Amniotic stem cell (primary cell): ENCODE measurements at regions not wholly inside any gene's neighbourhood (a gene's known extent, or its start where the extent isn't known, plus 50 kb on each side); places are given as distances from the start of the nearest gene placed in this dataset.
"Not testable (repeated sequence)": the region's sequence is repeated elsewhere in the genome, so short reads cannot be mapped to it uniquely, and the experiment has no call there.

Experiments
- DNase-seq: peaks from one replicate; lab custom pipeline; 2025; lab: John Stamatoyannopoulos, UW

DNA sequence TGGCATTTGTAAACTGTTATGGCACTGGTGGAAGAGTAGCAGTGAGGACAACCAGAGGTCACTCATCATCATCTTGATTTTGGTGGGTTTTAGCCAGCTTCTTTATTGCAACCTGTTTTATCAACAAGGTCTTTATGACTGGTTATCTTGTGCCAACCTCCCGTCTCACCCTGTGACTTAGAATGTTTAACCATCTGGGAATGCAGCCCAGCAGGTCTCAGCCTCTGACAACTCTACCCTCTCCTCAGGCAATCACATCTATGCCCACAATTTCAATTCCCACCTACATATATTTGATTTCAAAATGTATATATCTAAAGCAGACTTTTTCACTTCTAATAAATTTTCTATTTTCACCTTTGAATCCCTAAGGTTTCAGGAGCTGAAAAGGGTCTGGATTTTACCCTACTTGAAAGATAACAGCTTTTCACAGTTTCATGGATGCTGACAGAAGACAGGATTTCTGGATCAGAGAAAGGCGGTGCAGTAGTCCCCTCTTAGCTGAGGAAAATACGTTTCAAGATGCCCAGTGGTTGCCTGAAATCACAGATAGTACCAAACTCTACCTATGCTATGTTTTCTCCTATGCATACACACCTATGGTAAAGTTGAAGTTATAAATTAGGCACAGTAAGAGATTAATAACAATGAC, 1171.8 kb downstream of the DIAPH3 start:
- DNase-seq = no peak

DNA sequence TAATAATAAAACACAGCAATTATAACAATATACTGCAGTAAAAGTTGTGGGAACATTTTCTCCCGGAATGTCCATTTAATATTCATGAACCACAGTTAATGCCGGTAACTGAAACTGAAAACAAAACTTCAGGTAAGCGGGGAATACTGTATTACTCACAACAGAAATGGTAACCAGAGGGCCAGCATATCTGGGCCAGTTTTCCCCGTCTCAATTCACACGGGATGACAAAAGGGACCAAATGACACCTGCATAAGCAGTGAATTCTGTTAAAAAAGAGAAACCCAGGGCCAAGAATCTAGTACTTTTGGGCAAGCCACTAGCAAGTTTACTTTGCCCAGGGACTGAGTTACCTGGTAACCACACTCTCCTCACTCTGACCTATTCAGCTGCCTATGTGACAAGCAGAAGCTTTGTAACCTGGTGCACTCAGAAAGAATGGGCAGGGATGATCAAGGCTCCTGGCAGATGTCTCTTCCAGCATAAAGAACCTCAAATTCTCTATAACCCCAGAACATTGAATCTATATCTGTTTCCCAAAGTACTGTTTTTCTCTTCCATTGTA, 1171.2 kb downstream of the DIAPH3 start:
- no peak for DNase-seq

DNA sequence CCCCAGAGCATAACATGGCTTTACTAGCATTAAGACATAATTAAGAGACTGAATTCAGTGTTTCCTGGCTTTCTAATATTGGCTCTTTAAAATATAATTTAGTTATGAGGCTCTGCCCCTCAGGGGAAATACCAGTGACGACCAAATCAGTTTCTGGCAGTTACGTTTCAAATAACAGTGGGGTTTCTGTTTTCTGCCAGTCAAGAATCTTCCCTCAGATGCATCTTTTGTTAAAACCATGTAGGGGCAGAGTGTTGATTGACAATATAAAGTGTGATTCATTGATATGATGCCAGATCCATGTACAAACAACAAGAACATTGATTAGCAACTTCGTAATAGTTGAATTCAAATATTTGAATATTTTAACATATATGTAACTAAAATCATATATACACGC, 1169.7 kb downstream of the DIAPH3 start:
- DNase-seq = no peak

DNA sequence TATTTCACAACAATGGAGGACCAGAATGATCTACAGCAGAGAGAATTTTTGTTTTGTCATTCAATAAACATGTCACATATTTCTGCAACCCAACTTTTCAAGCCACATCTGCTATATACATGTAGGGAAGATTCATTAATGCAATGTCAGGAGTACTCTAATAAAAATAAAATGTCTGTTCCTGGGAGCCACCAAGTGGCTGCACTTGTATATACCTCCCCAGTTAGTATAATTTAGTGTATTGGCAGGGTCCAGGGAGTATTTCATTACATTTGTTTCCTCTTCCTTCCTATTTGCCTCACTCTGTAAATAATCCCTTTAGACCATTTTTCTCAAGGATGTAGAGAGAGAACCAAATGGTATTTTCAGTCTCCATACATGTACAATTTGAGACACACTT, 1169.0 kb downstream of the DIAPH3 start:
- no peak for DNase-seq

DNA sequence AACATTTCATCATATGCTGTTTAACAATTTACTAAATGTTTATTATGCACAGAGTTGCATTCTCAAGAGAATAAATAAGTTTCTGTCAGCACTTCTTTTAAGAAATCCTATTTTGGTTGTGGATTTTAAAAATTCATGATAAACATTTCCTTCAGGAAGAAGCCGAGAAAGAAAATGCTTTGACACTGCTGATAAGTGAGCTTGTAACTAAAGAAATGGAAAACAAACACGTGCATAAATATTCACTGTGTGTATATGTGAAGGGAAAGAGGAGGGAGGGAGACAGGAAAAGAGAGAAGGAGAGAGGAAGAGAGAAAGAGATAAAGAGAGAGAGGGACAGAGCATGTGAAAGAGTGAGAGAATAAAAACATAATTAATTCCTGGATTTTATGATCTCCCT, 1165.0 kb downstream of the DIAPH3 start:
- no peak for DNase-seq

DNA sequence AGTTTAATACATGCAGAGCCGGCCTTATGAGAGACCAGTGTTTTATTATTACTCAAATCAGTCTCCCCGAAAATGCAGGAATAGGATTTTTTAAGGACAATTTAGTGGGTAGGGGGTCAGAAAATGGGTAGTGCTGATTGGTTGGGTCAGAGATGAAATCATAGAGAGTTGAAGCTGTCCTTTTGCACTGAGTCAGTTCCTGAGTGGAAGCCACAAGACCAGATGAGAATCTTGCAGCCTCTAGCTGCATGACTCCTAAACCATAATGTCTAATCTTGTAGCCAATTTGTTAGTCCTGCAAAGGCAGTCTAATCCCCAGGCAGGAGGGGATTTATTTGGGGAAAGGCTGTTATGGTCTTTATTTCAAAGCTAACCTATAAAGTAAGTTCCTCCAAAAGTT, 1163.9 kb downstream of the DIAPH3 start:
- no peak for DNase-seq

DNA sequence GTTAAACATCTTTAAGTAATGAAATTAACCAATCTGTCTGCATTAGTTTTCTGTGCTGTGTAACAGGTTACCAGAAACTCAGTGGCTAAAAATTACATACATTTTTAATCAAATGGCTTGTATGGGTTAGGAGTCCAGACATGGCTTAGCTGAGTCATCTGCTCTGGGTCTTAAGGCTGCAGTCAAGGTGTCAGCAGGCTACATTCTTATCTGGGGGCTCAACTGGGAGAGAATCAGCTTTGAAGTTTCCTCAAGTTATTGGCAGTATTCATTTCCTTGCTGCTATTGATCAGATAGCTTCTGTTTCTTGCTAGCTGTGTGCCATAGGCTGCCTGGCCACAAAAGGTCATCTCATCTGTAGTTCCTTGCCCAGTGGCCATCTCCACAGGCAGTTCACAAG, 1163.0 kb downstream of the DIAPH3 start:
- DNase-seq = no peak

DNA sequence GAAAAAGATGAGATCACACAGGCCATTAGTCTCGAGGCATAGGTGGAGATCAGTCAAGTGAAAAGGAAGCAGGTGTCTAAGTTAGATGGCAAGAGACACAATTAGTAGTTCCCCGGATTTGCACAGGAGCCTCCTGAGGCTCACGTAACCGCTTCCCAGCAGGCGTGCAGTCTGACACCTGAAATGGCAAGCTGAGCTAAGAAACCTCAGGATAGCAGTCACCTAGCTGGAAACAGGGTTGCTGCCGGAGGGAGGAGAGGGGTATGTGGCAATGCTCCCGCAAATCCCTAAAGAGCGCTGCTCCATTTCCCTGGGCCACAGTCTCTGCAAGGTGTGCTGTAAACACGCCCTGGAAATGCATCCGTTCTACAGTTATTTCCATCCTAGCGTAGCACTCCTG, 1151.0 kb downstream of the DIAPH3 start:
- no peak for DNase-seq

DNA sequence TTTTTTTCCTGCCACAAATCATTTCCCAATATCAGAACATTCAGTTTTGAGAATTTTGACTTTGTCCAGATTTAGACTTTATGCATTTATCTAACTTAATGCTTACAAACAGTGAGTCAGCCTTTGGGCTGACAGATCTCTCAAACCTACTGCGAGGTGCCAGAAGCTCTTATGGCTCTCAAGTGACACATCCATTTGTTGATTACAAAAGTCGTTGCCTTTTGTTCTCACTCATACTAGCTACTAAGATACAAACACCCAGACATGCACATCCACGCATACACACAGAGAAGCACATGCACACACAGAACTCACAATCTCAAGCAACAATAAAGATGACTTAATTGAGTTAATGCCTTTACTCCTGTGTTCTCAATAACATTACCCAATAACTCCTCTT, 1147.5 kb downstream of the DIAPH3 start:
- DNase-seq = no peak

DNA sequence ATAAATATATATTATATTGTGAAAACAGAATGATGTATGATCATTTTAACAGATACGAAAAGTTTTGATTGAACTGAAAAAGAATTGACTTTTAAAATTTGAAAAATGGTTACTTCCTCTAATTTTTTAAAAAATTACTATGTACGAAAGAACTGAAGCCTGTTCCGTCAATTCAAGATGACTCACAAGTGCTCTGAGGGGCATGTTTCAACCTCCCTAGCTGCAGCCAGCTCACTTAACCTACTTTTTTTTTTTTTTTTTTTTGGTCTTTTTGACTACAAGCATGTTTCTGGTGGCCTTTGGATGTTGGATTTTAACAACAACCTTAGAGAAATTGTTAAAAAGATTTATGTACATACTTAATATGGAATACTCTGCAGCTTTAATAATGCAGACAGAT, 1139.3 kb downstream of the DIAPH3 start:
- DNase-seq = no peak

DNA sequence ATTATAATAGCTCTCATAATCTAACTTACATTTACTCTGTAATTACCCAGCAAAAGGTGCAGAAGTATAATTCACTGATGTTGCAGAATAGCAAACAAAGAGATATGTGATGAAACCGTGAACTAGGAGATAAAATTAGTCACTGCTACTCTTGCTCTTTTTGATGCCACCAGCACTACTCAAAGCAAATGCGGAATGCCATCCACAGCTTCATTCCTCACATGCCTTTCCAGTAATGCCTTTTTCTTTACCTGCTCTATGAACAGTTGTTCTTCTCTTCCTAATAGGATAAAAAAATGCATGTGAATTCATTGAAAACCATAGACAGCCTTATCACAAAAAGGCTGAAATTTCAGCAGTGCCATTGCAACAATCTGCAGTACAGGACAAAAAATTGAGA, 1129.5 kb downstream of the DIAPH3 start:
- DNase-seq = no peak

DNA sequence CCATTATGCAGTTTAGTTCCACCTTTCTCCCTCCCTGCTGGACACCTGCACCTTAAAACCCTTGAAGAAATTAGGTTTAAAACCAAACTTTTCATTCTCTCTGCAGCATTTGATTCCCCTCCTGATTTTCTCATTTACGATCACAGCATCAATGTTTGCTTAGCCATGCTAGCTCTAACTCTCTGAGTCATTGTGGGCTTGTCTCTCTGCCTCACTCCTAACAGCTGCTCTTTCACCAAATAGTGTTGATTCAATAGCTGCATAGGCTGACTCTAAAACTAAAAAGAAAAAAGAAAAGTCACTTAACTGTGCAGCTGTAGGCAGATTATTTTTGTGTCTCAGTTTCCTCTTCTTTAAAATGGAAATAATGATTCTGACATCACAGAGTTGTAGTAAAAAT, 1124.9 kb downstream of the DIAPH3 start:
- no peak for DNase-seq

DNA sequence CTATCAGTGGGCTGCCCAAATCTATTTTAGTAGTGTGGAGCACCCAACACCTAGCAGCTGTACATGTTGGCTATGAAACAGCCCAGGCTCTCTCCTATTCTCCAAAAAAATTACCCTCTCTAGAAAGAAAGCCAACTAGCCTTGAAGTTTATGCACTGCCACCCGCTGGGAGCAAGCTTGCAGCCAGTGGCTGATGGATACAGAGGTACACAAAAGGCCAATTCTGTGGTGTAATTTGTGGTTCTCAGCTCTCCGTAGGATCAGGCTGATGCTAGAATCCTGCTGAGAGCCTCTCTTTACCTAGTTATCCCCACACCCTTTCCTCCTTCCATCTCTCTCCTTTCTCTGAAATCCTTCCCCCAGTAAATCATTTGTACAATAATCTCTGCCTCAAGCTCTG, 1120.7 kb downstream of the DIAPH3 start:
- DNase-seq = no peak

DNA sequence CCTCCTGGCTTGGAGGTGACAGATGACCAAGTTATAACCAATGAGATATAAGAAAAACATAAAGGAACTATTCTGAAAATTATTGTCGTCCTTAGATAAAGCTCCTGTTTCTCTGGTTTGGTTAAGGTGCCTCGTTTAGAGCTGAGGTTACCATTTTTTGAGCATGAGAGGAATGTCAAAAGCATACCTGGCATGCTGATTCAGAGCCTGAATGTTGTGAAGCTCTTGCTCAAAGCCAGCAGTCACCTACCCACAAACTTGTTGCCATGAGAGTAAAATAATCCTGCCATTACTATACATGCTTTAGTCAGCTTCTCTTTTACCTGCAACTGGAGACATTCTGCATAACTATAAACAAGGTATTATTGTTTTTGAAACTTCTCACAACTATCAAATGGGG, 1116.2 kb downstream of the DIAPH3 start:
- DNase-seq = no peak

DNA sequence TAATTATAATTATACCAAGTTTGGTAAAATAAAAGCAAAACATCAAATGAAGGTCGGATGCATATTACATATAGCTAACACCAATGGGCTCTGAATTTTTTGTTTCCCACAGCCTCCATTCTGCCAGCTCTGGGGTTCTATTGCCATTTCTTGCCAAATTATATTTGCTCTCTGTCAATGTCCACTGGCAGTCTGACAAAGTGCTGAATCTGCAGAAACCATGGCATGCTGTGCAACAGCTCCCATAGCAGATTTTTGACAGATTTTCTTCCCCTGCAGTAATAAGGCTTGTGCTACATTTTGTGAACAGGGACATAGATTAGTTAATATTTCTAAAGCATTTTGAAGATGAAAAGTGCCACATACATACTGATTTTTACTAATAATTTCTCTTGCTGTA, 1102.1 kb downstream of the DIAPH3 start:
- DNase-seq = no peak

DNA sequence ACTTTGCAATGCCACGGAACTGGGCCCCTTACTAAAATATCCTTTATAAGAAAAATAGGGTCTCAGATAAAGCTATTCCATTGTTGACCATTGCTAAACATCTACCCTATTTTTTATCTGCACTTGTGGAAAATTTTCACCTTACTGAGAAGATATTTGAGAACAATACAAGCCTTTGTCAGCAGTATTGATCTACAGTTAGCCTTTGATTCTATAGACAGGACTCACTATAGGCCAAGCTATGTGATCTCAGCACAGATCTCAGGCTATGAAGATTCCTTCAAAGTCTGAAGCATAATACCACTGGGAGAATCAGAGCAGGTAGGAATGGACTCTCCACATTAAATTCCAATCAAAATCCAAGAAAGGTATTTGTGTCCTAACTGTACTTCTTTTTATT, 1099.7 kb downstream of the DIAPH3 start:
- DNase-seq = no peak

DNA sequence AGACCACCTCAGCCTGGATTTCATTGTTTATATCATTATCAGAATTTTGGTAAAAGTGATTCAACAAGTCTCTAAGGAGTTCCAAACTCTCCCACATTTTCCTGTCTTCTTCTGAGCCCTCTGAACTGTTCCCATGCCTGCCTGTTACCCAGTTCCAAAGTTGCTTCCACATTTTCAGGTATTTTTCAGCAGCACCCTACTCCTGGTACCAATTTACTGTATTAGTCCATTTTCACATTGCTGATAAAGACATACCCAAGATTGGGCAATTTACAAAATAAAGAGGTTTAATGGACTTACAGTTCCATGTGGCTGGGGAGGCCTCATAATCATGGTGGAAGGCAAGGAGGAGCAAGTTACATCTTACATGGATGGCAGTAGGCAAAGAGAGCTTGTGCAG, 1087.3 kb downstream of the DIAPH3 start:
- DNase-seq = not testable (repeated sequence)

DNA sequence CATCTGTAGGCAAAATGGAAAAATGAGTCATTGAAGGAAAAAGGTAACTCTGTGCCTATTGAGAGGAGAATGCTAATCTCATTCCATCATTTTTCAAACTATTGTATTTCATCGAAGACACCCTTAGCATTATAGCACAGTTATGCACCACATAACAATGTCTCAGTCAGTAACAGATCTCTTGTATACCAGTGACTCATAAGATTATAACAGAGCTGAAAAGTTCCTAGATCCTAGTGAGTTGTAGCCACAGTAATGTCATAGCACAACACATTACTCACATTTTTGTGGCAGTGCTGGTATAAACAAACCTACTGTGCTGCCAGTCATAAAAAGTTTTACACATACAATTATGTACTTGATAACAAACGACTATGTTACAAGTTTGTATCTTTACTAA, 1077.6 kb downstream of the DIAPH3 start:
- no peak for DNase-seq

DNA sequence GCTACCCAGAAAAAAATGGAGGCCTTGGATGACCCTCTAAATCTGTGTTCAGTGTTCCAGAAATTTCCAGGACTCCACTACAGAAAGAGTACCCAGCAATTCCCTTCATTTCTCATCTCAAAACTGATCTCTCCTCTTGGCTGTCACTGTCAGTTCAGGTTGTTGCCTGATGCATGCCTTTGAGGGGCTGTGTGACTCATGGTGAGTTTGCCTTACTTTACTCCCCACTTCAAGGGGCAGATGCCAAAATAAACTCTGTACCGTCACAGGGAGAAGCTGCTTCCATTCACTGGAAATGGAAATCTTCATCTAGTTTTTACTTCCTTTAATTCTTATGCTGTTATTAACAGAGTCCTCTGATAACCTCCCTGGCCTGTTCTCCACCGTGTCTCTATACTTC, 1075.0 kb downstream of the DIAPH3 start:
- no peak for DNase-seq

DNA sequence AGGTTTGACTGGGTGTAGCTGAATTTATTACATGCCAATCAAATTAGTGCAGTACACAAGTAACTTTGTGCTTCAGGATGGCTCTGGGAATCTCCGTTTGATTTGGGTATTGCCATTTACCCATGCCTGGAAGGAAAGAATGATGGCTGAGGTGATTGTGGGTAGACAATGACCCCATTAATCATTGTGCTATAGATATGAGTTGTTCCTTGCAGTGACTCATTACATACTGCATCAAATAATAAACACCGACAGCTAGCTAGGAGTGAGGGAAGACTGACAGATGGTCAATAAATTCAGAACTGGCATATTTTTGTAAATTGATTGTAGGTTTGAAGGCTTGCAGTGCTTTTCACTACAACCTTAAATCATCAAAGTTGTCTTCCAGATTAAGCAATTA, 1069.5 kb downstream of the DIAPH3 start:
- no peak for DNase-seq

DNA sequence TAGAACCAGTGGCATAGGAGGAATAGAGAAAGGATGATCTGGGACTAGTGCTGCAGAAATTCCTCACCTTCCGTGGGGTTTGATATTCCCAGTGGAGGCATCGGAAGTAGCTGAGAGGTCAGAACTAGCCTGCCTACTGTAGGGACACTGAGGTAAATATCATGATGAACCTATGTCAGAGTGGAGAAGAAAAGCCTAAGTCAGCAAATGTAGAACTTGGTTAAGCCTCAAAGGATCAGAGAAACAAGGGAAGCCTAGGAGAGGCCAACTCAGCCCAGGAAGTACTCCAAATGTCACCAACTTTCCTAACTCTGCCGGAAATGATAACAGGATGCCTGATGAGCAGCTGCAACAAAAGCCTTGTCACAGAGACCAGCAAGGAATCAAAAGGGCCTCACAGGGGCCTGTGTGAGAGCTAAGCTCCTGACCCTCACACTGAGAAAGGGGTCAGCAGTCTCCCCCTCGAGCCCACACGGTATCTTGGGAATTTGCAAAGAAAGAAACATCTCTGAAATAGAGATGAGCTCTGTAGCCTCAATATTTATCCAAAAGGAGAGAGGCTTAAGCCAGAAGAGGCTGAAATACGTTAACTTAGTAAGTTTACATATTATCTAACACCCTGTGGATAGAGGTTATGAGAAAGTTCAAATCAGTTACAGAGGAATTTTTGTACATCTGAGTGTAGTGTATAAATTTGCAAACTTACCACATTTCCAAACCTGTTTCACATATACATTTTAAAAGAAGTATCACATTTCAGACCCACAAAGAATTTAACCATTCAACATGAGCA, 1064.3 kb downstream of the DIAPH3 start:
- no peak for DNase-seq

DNA sequence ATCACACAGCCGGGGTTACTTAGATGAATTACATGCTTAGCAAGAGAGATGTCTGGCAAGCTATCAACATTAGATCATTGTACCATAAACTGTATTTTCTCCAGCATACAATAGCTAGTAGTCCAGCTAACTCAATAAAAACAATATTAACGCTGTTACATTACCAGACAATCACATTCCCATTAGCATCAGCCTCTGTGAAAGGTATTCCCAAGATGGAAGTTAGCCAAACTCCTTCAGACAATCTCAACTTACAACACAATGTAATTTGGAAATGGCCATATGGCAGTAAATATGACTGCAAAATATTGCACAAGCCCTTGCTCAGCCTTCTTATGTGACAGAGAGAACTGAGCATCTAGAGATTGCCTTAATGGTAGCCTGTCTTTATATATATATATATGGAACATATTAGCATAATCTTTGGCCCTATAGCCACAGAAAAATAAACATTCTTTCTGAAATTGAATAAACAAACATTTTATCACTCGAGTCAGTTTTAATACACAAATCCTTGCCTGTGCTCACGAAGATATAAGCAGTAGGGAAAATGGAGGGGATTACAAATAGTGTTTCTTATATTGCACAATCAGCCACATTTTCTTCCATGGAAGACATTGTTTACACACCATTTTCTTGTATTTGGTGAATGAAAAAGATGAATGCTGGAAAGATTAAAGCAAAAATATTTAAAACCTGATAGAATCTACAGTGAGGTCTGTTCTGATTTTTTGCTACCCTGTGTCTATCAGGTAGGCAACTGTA, 1060.5 kb downstream of the DIAPH3 start:
- no peak for DNase-seq

DNA sequence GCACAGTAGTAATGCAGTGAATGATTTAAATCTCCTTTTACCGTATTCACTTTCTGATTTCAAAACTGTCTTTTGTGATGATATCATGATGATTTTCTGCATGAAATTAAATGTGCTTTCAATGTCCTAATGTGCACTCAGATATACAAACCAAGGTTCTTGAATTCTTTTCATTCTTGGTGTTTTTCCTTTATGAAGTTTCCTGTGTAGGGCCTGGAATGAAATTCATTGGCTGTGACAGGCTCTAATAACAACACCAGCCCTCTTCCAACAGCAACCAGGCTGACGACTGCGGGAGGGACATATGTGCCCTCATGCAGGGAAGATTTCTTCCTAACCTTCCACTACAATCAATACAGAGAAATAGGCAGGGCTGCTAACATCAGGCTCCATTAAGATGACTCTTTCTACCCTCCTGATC, 1052.0 kb downstream of the DIAPH3 start:
- DNase-seq = no peak
